GM12892 (cell line): ENCODE measurements at regions not wholly inside any gene's neighbourhood (a gene's known extent, or its start where the extent isn't known, plus 50 kb on each side); places are given as distances from the start of the nearest gene placed in this dataset.

Experiments used
- POLR2A ChIP-seq: IDR thresholded peaks from 2 replicates; pipeline ENCODE4 v1.6.1; 2011; ENCODE audit warnings: low read depth, low read length, control low read depth
- POLR2AphosphoS5 ChIP-seq: IDR thresholded peaks from 2 replicates; pipeline ENCODE4 v1.6.1; 2011; ENCODE audit warnings: low read depth, low read length, control low read depth

- TF ChIP-seq POLR2AphosphoS5 (no peak), POLR2A (no peak)
Observed at GRCh38 chr10:78910476-78910875, 158.3 kb upstream of the ZMIZ1 start.
